GM12878 (cell line): ENCODE measurements at regions not wholly inside any gene's neighbourhood (a gene's known extent, or its start where the extent isn't known, plus 50 kb on each side); places are given as distances from the start of the nearest gene placed in this dataset.

ENCODE experiments used
- ATAC-seq: fragments of 200-7000 bp; cut with Tn5 transposase; 3 replicates; pipeline ENCODE4 v1.9.1; 2020; ENCODE audit warnings: mild to moderate bottlenecking, moderate library complexity
- BruUV-seq: library from RNA; stranded (reverse); fragments of 400-500 nt; replicated peaks from 2 replicates; lab custom pipeline; 2021; lab: Mats Ljungman, UMichigan
- CTCF ChIA-PET: fragments of 300-600 bp; sonication (Branson Sonifier 250); formaldehyde crosslinking; extraction: SDS; loops from one replicate; lab custom pipeline; 2021; ENCODE audit warnings: inconsistent platforms; lab: Yijun Ruan, JAX
- POLR2A ChIA-PET: fragments of 350-600 bp; formaldehyde crosslinking; extraction: SDS; loops from one replicate; lab custom pipeline; 2021; ENCODE audit warnings: inconsistent platforms; lab: Charles Lee
- RAD21 ChIA-PET: fragments of 300-600 bp; sonication (Branson Sonifier 250); formaldehyde crosslinking; loops from one replicate; lab custom pipeline; 2023; ENCODE audit warnings: antibody characterized with exemption; ENCODE audit not compliant: unreplicated experiment; lab: Charles Lee
- SMC1A ChIA-PET: fragments of 300-600 bp; sonication (Branson Sonifier 250); formaldehyde crosslinking; loops from one replicate; lab custom pipeline; 2023; ENCODE audit not compliant: unreplicated experiment, uncharacterized antibody; lab: Charles Lee
- DNase-seq: peaks from one replicate; pipeline ENCODE4 v3.0.0-alpha.2; 2011; ENCODE audit warnings: low read depth, low spot score
- FAIRE-seq: peaks from 3 replicates; lab custom pipeline; 2011; peaks lifted over from hg19 to GRCh38; lab: Jason Lieb, UNC
- H2AFZ ChIP-seq: 2 replicates; pipeline ENCODE4 v1.6.0; 2011; ENCODE audit warnings: low read depth, low read length, control low read depth; ENCODE audit not compliant: control insufficient read depth
- H3K27ac ChIP-seq: 2 replicates; pipeline ENCODE4 v1.5.1; 2011; ENCODE audit warnings: control low read depth; ENCODE audit not compliant: control insufficient read depth, insufficient read depth
- H3K27me3 ChIP-seq, 2 experiments: replicated peaks in 1 of 2; 2 replicates each; pipeline versions ENCODE4 v1.6.0 to v1.6.1; 2011; ENCODE audit warnings: low read length in 1 of 2; ENCODE audit not compliant: control insufficient read depth in 2 of 2, insufficient read depth in 2 of 2
- H3K36me3 ChIP-seq, 2 experiments: 2 replicates each; pipeline ENCODE4 v1.5.1; 2011; ENCODE audit warnings: low read length in 1 of 2; ENCODE audit not compliant: control insufficient read depth in 2 of 2, insufficient read depth in 2 of 2
- H3K4me1 ChIP-seq: 2 replicates; pipeline ENCODE4 v1.6.1; 2011; ENCODE audit warnings: mild to moderate bottlenecking, low read length, moderate library complexity, mixed read lengths; ENCODE audit not compliant: control insufficient read depth, insufficient read depth
- H3K4me2 ChIP-seq: 2 replicates; pipeline ENCODE4 v1.6.0; 2011; ENCODE audit warnings: control low read depth; ENCODE audit not compliant: control insufficient read depth, insufficient read depth
- H3K4me3 ChIP-seq: fragments of 200-600 bp; sonication (generic); 2 replicates; pipeline ENCODE4 v1.5.1; 2016
- H3K79me2 ChIP-seq: 2 replicates; pipeline ENCODE4 v1.6.0; 2011; ENCODE audit warnings: low read length; ENCODE audit not compliant: control insufficient read depth, insufficient read depth
- H3K9ac ChIP-seq: 2 replicates; pipeline ENCODE4 v1.8.0; 2011; ENCODE audit warnings: low read length, control low read depth, mixed read lengths; ENCODE audit not compliant: control insufficient read depth, insufficient read depth
- H3K9me3 ChIP-seq: replicated peaks from 3 replicates; pipeline ENCODE4 v1.5.1; 2011; ENCODE audit warnings: mild to moderate bottlenecking, low read length; ENCODE audit not compliant: control insufficient read depth, insufficient read depth
- H4K20me1 ChIP-seq: 2 replicates; pipeline ENCODE4 v1.6.0; 2011; ENCODE audit not compliant: control insufficient read depth, insufficient read depth
- IRF3 ChIP-seq: fragments of 450-650 bp; IDR thresholded peaks from 2 replicates; pipeline ENCODE4 v1.6.1; 2014; ENCODE audit warnings: mild to moderate bottlenecking
- MXI1 ChIP-seq: fragments of 150-350 bp; IDR thresholded peaks from 2 replicates; pipeline ENCODE4 v1.6.1; 2011; ENCODE audit warnings: low read depth, mild to moderate bottlenecking, inconsistent platforms, low read length, improper control_type of control experiment
- WGBS: methylation state at CpG from one replicate; pipeline ENCODE4 v1.1.6; 2016; ENCODE audit warnings: low lambda C conversion rate; ENCODE audit not compliant: insufficient replicate concordance, insufficient coverage; ENCODE audit errors: missing lambda C conversion rate; 5-methylcytosine and 5-hydroxymethylcytosine counted together
- in situ Hi-C: fragments of 300-500 bp; cut with MboI; formaldehyde crosslinking; loops from 9 replicates; pipeline ENCODE4 v1.14.3; 2018; ENCODE audit warnings: mixed read lengths
- intact Hi-C: fragments of 100-400 bp; cut with micrococcal nuclease; formaldehyde crosslinking; loops from one replicate; pipeline ENCODE4 v1.14.2; 2022; ENCODE audit not compliant: unreplicated experiment
- TF ChIP-seq, protein P1 (sequence below): fragments of 450-650 bp; IDR thresholded peaks from 2 replicates; pipeline ENCODE4 v1.6.1; 2016; ENCODE audit warnings: mild to moderate bottlenecking
- TF ChIP-seq, protein P2 (sequence below): fragments of 150-350 bp; IDR thresholded peaks from 2 replicates; pipeline ENCODE4 v1.6.1; 2014; ENCODE audit warnings: mild to moderate bottlenecking, low read depth, low read length

DNA sequence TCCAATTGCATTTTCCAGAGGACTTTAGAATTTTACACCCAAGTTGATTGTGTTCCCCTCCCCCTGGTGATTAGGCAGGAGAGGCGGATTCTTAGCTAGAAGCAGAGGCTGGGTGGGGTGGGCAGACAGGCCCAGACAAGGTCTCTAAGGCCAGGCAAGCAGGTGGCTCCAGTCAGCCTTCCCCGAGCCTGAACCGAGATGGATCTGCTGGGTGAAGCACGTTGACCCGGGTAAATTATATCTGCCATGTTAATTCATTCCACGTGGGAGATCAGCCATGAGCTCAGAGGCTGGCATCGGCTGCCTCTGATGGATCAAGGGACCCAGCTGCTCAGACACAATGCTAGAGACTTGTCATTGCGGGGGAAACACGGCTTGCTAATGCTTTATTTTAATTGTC is 159.5 kb upstream of the MAFB start:
- no TSS peak for BruUV-seq
- FAIRE-seq = no peak
- DNase-seq = no peak
- no peak overlapping the region for H2AFZ ChIP-seq
- no peaks in the 10 kb centered on the region for H3K36me3 ChIP-seq
- H4K20me1 ChIP-seq = no peaks in the 10 kb centered on the region
- in situ Hi-C loops = no loop called here
- no peak for TF ChIP-seq MXI1
- TF ChIP-seq, protein P1, sequence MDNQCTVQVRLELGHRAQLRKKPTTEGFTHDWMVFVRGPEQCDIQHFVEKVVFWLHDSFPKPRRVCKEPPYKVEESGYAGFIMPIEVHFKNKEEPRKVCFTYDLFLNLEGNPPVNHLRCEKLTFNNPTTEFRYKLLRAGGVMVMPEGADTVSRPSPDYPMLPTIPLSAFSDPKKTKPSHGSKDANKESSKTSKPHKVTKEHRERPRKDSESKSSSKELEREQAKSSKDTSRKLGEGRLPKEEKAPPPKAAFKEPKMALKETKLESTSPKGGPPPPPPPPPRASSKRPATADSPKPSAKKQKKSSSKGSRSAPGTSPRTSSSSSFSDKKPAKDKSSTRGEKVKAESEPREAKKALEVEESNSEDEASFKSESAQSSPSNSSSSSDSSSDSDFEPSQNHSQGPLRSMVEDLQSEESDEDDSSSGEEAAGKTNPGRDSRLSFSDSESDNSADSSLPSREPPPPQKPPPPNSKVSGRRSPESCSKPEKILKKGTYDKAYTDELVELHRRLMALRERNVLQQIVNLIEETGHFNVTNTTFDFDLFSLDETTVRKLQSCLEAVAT = no peak
- TF ChIP-seq, protein P2, sequence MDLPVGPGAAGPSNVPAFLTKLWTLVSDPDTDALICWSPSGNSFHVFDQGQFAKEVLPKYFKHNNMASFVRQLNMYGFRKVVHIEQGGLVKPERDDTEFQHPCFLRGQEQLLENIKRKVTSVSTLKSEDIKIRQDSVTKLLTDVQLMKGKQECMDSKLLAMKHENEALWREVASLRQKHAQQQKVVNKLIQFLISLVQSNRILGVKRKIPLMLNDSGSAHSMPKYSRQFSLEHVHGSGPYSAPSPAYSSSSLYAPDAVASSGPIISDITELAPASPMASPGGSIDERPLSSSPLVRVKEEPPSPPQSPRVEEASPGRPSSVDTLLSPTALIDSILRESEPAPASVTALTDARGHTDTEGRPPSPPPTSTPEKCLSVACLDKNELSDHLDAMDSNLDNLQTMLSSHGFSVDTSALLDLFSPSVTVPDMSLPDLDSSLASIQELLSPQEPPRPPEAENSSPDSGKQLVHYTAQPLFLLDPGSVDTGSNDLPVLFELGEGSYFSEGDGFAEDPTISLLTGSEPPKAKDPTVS = no peak
- TF ChIP-seq IRF3 = no peak
- TF ChIP-seq, all 136 proteins: peak for 0
- no peak for ATAC-seq
- SMC1A ChIA-PET = no interaction called here
- H3K4me3 ChIP-seq = no peak overlapping the region
- intact Hi-C loops = no loop called here
- no peak overlapping the region for H3K9ac ChIP-seq
- H3K27me3 ChIP-seq = no peaks in the 10 kb centered on the region
- no peak overlapping the region for H3K4me2 ChIP-seq
- no peak overlapping the region for H3K27ac ChIP-seq
- no peaks in the 10 kb centered on the region for H3K9me3 ChIP-seq
- POLR2A ChIA-PET = interaction anchor here (0.6 kb wide), 1 partner anchor 765 kb away, joined by 4 read pairs; no protein-coding TSS in a partner anchor
- RAD21 ChIA-PET = no interaction called here
- H3K79me2 ChIP-seq = no peaks in the 10 kb centered on the region
- CTCF ChIA-PET = no interaction called here
- H3K4me1 ChIP-seq = no peaks in the 10 kb centered on the region
- WGBS = 36% methylated on average over 9 of the region's 9 CpGs
